ENCODE measurements at regions not wholly inside any gene's neighbourhood (a gene's known extent, or its start where the extent isn't known, plus 50 kb on each side); places are given as distances from the start of the nearest gene placed in this dataset.

- TF ChIP-seq CTCF (conservative IDR thresholded peaks at IDR 0.05; ENCODE audit: low read depth, low read length) = no peak
- no peak for TF ChIP-seq EZH2 (IDR thresholded peaks at IDR 0.05; ENCODE audit: low read length, unreplicated experiment)
These were observed 51.3 kb upstream of the CAV2 start for GRCh38 chr7:116447966-116448839.
